HG02973 (cell line): ENCODE measurements at regions not wholly inside any gene's neighbourhood (a gene's known extent, or its start where the extent isn't known, plus 50 kb on each side); places are given as distances from the start of the nearest gene placed in this dataset.

Experiments used
- ATAC-seq: cut with Tn5 transposase; IDR thresholded peaks from one replicate; pipeline ENCODE4 v1.9.1; 2021; ENCODE audit warnings: moderate library complexity; ENCODE audit not compliant: unreplicated experiment

DNA sequence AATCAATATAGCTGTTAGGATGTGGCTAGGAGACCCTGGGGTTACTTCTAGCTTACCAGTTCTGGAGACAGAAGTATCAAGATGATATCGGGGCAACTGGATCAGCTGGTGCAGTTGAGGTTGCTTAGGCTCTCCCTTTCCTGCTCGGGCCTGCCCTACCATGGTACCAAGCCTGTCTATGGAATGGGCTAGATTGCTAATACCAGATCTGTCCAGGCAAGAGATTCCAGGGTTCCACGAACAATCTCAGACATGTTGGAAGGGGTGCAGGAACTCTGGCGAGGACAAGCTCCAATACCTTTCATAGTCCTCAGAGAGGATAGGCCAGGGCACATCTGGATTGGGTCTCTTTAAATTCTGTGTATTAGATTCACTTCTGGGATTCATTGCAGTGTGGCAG lies 53.8 kb downstream of the ADM start:
- no peak for ATAC-seq

DNA sequence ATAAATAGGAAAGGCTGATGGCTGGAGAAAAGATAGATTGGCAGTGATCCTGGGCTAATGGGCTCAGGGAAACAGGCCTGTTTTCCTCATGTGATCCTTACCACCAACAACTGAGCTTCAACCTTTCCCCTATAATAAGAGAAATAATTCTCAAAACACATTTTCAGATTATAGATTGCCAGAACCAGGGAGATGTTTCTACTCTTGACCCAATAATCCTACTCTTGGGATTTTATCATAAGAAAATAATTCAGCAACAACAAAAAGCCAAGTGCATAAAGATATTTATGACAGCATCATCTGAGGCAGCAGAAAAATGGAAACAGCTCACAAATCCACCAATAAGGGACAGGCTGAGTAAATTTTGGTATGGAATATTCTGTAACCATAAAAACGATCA lies 54.3 kb downstream of the ADM start:
- ATAC-seq, result no peak

DNA sequence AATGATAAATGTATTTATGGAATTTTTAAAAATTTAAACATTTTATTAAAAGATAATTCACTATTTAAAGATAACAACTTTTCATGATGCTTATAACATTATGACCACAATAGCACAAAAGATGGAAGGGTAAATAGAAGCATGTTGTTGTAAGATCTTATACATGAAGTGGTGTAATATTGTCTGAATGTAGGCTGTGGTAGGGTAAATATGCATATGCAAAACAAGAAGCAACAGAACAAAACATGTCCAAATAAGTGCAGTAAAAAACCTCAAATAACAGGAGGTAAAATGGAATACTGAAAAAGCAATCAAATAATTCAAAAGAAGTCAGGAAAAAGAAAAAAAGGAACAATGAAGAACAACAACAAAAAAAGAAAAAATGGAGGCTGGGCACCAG lies 56.0 kb downstream of the ADM start:
- ATAC-seq, result no peak

DNA sequence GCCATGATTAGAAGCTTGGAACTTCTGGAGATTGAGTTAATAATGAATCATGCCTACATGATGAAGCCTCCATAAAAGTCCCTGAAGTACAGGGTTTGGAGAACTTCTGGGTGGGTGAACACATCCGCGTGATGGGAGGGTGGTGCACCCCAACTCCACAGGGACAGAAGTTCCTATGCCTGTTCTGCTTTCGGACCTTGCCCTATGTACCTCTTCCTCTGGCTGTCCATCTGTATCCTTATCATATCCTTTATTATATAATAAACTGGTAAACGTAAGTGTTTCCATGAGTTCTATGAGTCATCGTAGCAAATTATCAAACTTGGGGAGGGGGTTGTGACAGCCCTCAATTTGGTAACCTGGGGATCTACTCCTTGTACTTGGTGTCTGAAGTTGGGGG lies 60.2 kb downstream of the ADM start:
- ATAC-seq, result no peak

DNA sequence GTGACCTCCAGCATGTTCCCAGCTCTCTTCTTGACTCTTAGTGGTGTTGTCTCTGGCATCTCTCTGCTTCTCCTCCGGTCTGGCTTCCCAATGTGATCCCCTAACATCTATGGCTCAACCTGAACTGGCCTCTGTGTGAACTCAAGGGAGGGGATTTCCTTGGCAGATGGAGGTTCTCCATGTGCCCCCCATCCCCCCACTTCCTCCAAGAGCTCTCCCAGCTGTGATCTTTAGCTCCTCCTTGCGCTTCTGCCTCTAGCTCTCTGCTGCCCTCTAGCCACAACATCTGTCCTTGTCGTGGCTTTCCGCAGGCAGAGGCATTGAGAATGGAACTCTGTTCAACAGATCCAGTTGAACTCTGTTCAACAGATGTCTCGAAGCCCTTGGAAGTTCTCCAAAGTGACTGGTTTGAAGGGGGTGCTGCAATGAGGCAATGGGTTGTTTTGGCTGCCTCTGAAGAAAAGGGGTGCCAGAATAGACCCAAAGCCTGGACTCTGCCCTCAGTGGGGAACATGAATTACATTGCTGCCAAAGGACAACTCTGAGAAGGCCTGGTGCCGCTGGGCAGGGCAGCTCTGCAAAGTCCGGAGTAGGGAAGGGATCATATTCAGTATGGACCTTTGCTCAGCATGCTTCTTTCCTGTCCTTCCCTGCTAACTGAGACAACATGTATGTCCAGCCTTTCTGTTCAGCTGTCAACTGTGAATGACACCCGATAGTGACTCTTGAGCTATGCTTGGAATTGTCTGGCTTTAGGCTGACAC lies 61.9 kb downstream of the ADM start:
- peak; percentile 85 for ATAC-seq

DNA sequence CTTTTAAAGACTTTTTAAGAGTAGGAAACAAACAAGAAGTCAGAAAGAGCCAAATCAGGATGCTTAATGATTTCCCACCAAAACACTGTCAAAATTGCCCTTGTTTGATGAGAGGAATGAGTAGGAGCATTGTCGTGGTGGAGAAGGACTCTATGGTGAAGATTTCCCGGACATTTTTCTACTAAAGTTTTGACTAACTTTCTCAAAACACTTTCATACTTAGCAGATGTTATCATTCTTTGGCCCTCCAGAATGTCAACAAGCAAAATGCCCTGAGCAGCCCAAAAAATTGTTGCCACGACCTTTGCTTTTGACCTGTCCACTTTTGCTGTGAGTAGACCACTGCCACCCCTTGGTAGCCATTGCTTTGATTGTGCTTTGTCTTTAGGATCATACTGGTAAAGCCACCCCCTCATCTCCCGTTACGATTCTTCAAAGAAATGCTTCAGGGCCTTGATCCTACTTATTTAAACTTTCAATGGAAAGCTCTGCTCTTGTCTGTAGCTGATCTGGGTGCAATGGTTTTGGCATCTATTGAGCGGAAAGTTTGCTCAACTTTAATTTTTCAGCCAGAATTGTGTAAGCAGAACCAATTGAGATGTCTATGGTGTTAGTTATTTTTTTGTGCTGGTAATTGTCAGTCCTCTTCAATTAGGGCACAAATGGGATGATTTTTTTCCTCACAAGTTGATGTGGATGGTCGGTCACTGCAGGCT lies 67.2 kb downstream of the ADM start:
- no peak for ATAC-seq

DNA sequence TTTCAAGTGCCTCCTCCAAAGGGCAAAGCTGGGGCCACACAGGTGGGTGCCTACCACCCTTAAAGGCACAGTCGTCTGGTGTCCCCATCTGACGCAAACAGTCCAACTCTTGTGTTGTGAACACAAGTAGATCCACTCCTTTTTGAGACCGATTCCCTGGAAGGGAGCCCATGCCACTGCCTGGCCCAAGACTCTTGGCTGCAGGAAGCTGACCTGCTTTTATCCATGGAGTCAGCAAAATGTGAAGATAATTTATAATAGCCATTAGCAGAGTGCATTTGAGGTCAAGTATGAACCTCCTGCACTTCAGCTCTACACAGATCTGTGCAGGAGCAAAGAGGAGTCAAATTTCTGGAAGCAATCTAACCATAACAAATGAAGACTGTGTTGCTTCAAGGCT lies 68.5 kb downstream of the ADM start:
- no peak for ATAC-seq

DNA sequence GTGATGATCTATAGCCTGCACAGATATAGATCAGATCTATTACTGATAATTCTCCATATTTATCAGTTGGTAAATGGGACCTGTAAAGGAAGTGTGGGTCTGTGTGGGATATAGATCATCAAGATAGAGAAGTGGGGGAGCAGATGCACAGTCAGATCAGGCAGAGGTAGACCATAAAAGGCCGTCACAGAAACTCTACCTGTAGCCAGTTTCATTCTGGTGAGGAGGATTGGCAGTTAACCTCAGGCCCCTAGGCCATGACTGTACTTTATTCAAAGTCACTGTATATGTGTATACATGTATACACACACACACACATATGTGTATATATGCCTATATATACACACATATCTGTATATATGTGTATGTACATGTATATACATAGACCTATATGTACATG lies 69.1 kb downstream of the ADM start:
- no peak for ATAC-seq

DNA sequence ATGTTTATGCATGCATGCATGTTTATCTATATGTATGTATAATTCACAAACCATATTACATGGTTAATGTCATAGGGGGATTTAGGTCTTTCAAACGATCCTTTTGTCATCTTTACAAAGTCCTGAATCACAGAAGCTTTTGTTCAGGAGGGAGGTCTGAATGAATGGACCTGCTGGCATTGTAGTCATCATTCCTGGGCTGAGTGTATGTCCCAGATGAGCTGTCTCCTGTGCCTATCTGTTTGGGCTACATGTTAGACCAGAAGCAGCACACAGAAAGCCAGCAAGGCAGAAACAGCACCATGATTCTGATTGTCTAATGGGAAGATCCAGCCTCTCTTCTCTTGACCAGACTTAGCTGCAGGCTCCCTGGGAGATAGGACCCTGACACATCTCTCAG lies 69.5 kb downstream of the ADM start:
- ATAC-seq, result no peak

DNA sequence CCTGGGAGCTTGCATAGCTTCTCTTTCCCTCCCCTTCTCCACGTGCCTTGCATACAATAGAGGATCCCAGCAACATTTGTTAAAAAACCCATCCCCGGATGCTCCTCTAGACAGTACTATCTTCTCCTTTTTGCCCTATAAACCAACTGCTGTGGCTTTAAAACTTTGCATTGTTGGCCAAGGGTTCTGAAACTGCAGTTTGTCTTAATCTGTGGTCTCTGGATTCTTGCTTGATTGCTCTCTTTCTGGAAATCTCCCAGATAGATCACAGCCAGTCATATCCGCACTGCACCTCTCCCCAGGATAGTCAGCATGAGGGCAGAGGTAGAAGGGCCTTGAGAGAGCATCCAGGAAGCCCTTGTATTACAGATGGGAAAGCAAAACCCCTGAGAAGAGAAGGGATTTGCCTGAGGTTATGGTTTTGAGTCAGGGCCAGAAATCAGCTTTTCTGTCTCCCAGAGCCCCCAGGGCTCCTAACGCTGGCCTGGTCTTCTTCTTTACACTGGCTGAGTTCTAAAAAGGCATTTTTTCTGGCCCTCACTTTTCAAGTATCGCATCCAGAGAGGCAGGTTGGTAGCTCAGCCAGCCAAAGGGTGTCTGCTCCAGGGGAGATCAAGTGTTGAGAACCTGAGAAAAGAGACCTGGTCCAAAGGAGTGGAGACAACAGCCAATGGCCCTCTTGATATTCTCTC lies 70.6 kb downstream of the ADM start:
- ATAC-seq, result no peak

DNA sequence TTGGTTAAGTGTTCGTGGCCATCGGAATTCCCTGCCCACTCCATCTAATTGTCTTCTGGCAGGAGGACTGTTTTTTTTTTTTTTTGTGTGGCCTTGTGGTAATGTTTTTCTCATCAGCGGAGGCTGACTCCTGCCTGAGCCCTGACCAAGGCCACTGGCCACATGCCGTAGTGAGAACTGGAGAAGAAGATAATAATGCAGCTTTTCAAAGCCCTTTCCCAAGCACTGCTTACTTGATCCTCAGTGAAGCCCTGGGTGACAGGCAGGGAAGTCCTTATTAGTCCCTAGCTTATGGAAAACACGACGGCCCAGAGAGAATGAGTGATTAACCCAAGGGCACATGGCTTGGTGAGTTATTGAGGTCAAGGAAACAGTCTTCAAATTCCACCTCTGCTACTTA lies 71.2 kb downstream of the ADM start:
- no peak for ATAC-seq

DNA sequence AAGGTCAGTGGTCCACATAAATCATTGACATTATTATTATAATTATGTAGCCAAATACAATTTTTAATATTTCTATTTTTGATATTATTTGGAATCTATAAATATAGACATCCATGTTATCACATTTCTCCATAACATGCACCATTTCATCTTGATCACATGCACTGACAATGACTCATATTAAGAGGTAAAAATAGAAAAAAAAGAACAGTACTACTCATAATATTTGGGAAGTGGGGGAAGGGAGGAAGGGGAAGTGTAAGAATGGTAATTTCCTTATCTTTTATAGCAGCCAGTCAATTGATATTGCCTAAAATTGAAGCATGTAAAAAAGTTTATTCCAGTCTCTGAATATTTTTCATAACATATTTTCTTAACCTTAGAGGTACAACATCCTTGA lies 72.3 kb downstream of the ADM start:
- no peak for ATAC-seq

DNA sequence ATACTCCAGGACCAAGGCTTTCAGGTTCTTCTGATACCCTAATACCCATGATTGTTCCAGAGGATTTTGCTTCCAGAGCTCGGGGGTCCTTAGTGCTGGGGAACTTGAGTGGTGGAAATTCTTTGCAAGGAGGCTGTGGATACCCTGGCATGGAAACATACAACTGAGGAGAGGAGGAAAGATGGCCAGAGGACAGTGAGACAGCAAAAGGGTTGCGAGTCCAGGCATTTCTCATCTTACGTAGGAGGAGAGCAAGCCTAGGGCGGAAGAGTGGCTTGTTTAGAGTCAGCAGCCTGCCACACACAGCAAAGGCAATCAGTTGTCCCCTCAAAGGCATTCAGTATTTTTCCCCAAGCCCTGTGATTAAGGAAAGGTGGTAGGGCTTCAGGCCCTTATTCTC lies 73.5 kb downstream of the ADM start:
- ATAC-seq, result no peak

DNA sequence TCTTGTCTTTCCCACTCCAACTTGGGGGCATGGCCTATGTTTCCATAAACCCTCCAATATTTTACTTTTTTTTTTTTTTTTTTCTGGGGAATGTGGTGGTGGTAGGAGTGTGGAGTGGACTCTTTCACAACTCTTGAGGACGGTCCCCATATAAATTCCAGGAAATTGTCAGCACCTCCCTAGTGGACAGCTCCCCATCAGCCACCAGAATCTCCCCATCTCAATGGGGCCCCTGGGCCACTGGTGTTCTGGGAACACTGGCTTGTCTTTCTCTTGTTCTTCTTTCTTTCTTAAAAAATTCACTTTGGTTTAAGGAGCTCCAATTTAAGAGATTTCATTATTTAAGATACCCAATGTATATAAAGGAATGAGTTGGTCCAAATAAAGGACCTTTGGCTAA lies 74.1 kb downstream of the ADM start:
- ATAC-seq, result no peak

DNA sequence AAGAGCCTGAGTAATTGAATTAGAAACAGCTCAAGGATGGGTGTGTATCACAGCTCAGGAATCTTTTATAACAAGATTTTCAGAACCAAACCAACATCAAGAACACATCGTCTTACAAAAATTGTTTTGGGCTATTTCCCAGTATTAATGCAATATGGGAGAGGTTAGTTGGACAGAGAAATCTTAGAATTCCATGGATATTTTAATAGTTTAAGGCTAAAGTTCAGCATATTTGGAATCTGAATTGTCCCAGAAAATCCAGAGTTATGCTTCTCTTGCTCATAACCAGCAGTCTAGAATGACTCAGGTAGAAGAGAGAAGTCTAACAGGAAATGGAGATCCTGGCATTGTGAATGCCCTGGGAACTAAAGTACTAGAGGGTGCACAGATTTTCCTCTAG lies 74.6 kb downstream of the ADM start:
- ATAC-seq, result no peak

DNA sequence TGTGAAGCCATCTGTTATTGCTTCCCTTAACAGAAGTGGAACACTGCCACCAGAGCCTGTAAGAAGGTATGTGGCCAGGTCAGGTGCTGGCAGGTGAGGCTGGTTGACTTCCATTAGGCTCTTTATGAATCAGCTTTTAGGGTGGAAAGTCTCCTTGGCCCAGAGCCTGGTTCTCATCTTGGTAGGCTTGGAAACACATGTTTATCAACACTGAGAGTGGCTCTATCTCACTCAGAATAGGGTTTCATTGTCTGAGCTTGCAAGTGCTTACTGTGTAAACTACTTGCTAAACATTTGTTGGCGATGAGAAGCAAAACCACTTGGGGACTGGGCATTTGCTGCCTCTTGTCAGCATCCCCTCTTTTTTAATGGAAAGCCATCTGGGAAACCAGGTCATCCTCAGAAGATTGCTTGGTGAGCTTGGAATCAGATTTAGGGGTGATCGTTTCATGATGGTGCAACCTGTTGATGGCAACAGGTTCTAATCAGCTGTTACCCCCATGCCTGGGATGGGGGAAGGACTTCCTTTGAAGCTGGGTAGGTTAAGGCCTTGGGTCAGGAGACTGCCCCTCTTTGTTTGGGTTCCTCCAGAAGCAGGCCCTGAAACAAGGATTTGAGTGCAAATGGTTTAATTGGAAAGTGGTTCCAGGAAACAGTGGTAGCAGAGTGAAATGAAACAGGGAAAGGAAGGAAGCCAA lies 75.0 kb upstream of the AMPD3 start:
- no peak for ATAC-seq

DNA sequence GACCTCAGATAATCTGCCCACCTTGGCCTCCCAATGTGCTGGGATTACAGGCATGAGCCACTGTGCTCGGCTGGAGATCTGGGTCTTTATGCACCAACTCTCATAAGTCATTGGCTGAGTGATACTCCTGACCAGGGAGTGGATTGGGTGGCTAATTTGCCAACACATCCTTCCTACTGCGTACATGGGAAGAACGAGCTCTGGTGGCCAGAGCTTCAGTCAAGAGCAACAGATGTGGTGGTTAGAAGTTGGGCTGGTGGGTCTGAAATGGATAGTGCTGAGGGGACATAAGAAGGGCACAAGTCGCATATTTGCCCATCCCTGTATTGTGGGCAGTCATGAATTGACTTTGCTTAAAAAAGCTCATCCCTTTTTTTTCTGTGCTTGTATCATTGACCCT lies 74.1 kb upstream of the AMPD3 start:
- no peak for ATAC-seq

DNA sequence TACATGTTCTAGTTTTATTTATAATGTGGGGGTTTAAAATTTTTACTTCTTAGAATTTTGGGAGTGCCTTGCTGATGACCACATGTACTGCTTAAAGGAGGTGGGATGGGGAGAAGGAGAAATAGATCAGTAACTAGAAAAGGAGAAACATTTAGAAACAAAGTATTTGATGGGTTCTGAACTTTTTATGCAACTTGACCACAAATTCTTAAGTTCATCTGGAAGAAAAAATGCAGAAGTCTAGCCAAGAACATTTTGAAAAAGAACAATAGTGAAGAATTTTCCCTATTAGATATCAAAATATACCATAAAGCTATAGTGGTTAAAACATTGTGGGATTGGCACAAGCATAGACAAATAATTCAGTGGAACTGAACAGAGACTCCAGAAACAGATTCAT lies 73.3 kb upstream of the AMPD3 start:
- ATAC-seq, result no peak

DNA sequence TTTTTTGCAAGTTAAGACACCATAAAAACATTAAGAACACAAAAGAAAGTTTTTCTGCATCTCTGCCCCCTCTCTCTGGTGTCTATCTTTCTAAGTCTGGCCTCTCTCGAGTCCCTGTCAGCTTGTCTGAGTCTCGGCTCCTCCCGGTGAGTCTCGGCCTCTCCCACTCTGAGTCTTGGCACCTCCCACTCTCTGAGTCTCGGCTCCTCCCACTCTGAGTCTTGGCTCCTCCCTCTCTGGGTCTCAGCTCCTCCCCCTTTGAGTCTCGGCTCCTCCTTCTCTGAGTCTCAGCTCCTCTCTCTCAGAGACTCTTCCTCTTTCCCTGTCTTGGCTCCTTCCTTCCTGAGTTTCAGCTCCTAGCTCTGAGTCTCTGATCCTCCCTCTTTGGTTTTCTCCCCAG lies 72.5 kb upstream of the AMPD3 start:
- no peak for ATAC-seq

DNA sequence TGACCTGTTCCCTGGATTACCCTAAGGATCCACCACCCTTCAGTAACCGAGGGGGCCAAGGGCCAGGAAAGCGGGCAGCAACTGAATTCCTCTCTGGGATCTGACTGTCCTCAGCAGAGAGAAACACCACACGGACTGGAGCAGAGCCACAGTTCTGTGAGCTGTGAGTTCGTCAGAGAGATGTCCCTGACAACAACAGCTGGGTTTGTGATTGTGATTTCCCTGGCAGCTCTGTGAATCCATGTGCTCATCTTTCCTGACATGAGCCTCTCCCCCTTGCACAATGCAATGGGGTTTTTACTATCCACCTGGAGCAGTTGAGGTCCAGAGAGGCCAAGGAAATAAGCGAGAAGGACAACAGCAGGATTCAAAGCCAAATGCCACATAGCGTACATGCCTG lies 69.4 kb upstream of the AMPD3 start:
- no peak for ATAC-seq

DNA sequence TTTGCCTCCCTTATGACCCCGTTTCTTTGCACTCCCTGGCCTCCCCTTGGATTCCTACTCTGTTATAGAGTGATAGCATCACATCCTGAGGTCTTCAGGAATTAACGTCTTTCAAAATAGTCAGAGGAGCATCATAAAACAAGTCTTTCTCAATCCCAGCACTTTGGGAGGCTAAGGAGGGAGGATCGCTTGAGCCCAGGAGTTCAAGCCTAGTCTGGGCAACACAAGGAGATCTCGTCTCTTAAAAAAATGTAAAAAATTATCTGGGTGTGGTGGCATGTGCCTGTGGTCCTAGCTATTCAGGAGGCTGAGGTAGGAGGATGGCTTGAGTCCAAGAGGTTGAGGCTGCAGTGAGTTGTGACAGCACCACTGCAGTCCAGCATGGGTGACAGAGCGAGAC lies 68.7 kb upstream of the AMPD3 start:
- no peak for ATAC-seq

DNA sequence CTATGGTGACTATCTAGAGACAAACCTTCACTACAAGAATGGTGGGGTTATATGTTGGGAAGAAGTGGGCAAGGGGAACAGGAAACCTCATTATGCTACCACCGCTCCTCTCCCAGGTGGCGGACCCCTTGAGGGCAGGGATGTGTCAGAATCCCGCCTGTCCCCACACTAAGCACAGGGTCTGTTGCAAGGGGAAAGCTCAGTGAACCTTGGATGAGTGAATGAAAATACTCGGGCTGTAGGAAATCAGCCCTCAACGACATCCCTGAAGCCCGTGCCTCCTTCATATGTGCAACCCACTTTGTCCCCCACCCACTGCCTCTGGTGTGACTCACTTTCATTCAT lies 68.2 kb upstream of the AMPD3 start:
- ATAC-seq, result no peak
